ENCODE measurements at regions not wholly inside any gene's neighbourhood (a gene's known extent, or its start where the extent isn't known, plus 50 kb on each side); places are given as distances from the start of the nearest gene placed in this dataset.

DNA sequence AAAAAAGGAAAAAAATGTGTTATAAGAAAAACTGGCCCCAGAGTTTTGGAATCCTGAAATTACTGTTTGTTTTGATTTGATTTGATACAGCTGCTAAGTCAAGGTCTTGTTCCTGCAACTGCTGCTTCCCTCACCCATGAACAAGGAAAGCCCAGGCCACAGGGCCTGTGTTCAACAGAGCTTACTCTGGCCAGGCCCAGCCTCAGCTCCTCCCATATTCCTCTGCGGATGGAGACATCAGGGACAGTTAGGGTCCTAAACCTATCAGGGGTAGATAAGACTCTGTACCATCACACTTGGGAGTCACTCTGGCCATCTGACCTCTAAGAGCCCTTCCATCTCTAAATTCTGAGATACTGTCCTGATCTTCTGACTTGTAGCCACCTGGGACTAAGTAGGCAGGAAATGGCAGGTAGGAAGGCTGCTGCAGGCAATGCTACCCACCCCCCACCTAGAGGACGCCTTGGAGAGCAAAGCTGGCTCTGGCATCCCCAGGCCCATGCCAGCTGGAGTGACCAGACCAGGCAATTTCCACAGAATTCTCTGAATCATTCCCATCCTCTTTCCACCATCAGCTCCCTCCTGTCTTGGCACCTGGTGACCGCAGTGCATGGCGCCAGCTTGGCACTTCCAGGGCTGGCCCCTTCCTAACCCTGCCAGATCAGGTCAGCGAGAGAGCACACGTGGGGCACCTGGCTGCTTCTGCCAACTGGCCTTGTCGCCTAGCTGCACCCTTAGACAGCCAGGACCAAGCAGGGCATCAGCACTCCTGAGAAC is 58.0 kb upstream of the TMEM33 start:
- ATAC-seq (no peak), DNase-seq (no peak)
- ChIA-PET POLR2A (no interaction called here), CTCF (interaction anchor here (1.4 to 3.4 kb wide), 3 partner anchors 12 to 596 kb away, joined by 3 to 13 read pairs (median 4); no protein-coding TSS in a partner anchor)
- Mint-ChIP-seq H3K27ac (no peak overlapping the region), H3K4me3 (no peak overlapping the region), H3K4me1 (ENCODE audit: low read depth) (peaks cover 12% of the 10 kb centered on the region), H3K27me3 (peaks cover 77% of the 10 kb centered on the region), H3K9me3 (no peaks in the 10 kb centered on the region), H3K36me3 (ENCODE audit: low read depth) (no peaks in the 10 kb centered on the region)
- TF ChIP-seq, protein P1, sequence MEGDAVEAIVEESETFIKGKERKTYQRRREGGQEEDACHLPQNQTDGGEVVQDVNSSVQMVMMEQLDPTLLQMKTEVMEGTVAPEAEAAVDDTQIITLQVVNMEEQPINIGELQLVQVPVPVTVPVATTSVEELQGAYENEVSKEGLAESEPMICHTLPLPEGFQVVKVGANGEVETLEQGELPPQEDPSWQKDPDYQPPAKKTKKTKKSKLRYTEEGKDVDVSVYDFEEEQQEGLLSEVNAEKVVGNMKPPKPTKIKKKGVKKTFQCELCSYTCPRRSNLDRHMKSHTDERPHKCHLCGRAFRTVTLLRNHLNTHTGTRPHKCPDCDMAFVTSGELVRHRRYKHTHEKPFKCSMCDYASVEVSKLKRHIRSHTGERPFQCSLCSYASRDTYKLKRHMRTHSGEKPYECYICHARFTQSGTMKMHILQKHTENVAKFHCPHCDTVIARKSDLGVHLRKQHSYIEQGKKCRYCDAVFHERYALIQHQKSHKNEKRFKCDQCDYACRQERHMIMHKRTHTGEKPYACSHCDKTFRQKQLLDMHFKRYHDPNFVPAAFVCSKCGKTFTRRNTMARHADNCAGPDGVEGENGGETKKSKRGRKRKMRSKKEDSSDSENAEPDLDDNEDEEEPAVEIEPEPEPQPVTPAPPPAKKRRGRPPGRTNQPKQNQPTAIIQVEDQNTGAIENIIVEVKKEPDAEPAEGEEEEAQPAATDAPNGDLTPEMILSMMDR (IDR thresholded peaks at IDR 0.05) = no peak
- intact Hi-C loops (cut with micrococcal nuclease) = no loop called here

DNA sequence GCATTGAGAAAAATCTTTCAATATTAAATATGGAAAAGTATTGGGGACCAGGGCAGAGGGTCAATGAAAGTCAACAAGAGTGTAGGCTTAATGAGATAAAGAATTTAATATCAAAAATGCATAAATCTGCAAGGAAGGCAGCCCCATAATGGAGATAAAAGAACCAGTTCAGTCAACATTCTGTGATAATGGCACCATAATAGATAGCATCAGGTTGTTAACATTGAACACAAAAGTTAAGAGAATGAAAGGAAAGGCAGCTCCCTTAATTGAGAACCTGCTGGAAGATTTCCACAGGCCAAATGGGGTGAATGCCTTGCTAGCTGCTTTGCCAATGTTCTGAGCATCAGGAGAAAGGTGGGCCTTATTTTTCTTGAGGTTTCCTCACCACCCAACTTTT is 60.4 kb upstream of the TMEM33 start:
- DNase-seq = no peak
- TF ChIP-seq, protein P1 (IDR thresholded peaks at IDR 0.05) = no peak
- H3K4me3 Mint-ChIP-seq = no peak overlapping the region
- peaks cover 2% of the 10 kb centered on the region for H3K4me1 Mint-ChIP-seq (ENCODE audit: low read depth)
- no peaks in the 10 kb centered on the region for H3K9me3 Mint-ChIP-seq
- ChIA-PET CTCF (interaction anchor here (0.9 to 1.8 kb wide), 2 partner anchors 13 to 23 kb away, joined by 3 to 5 read pairs; no protein-coding TSS in a partner anchor), POLR2A (no interaction called here)
- H3K27me3 Mint-ChIP-seq = peaks cover 73% of the 10 kb centered on the region
- intact Hi-C loops (cut with micrococcal nuclease) = no loop called here
- H3K27ac Mint-ChIP-seq = no peak overlapping the region
- no peaks in the 10 kb centered on the region for H3K36me3 Mint-ChIP-seq (ENCODE audit: low read depth)
- ATAC-seq = no peak

DNA sequence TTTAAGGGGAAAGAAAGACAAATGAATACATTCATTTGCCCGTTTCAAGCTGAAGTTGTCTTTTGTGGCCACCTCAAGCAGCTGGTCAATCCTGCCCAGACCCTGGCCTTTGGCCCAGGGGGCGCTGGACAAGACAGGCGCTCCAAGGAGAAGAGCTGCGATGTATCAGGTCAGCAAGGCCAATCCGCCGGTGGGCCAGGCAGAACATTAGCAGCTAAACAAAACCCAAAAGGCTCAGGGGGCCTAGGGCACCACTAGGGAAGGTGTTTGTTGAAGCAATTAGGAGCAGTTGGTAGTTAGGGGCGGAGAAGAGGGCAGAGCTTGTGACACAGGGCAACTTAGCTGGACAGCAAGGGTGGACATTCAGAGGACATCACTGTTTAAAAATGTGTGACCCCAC is 60.8 kb upstream of the TMEM33 start:
- Mint-ChIP-seq H3K9me3 (no peaks in the 10 kb centered on the region), H3K36me3 (ENCODE audit: low read depth) (no peaks in the 10 kb centered on the region), H3K4me3 (no peak overlapping the region), H3K27me3 (peaks cover 71% of the 10 kb centered on the region), H3K4me1 (ENCODE audit: low read depth) (peaks cover 2% of the 10 kb centered on the region), H3K27ac (no peak overlapping the region)
- TF ChIP-seq, protein P1 (IDR thresholded peaks at IDR 0.05) = no peak
- intact Hi-C loops (cut with micrococcal nuclease) = no loop called here
- ATAC-seq (no peak), DNase-seq (no peak)
- ChIA-PET POLR2A (no interaction called here), CTCF (interaction anchor here (0.9 to 1.4 kb wide), 2 partner anchors 14 to 22 kb away, joined by 3 to 4 read pairs; no protein-coding TSS in a partner anchor)

DNA sequence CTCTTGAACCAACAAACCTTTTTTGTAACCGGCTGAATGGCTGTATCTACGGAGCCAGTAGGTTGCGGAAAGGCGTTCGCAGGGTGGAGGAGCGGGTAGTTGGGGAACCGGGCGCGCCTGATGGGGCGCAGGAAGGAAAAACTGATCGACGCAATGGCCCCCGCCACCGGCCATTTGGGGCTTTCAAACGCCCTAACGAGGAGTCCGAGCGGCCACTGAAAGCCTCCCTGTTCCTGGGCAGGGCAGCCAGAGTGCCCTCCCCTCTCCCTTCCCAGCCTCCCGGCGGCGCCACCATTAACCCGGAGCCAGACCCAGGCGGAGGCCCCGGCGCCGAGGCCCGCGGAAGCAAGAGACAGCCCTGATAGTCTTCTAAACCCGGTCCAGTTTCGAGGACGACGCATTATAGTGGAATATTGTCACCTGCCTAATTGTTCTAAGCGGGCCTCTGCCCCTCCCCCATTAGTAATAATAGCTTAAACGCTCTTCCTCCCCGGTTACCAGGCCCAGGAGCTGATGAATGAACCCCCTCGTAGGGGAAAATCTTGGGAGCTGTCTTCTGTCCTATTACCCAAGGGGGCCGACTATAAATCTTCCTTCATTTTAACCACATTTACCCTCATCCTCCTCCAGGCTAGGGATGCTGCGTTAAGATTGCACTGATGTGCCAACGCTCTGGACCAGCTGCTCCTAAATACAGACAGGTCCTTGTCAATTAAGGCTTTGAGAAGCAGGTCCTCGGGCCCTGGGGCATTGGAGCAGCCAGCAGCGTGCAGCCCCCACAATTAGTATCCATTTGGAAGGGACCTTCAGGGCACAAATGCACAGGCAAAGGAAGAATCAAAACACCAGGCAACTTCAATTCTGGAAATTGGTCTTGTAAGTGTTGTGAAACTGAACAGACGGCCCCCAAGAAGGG is 61.6 kb upstream of the TMEM33 start:
- H3K9me3 Mint-ChIP-seq = no peaks in the 10 kb centered on the region
- no peak overlapping the region for H3K27ac Mint-ChIP-seq
- TF ChIP-seq, protein P1 (IDR thresholded peaks at IDR 0.05) = no peak
- H3K4me1 Mint-ChIP-seq (ENCODE audit: low read depth) = peaks cover under 1% of the 10 kb centered on the region
- intact Hi-C loops (cut with micrococcal nuclease) = no loop called here
- ATAC-seq = no peak
- no peak overlapping the region for H3K4me3 Mint-ChIP-seq
- H3K36me3 Mint-ChIP-seq (ENCODE audit: low read depth) = no peaks in the 10 kb centered on the region
- POLR2A ChIA-PET = interaction anchor here (0.6 kb wide), 1 partner anchor 151 kb away, joined by 3 read pairs; no protein-coding TSS in a partner anchor
- CTCF ChIA-PET = interaction anchor here (1.4 kb wide), 1 partner anchor 15 kb away, joined by 4 read pairs; no protein-coding TSS in a partner anchor
- DNase-seq = no peak
- H3K27me3 Mint-ChIP-seq = peaks cover 70% of the 10 kb centered on the region
